DOHH2 (cell line): ENCODE measurements at regions not wholly inside any gene's neighbourhood (a gene's known extent, or its start where the extent isn't known, plus 50 kb on each side); places are given as distances from the start of the nearest gene placed in this dataset.

Experiments
- H3F3A ChIP-seq: fragments of 200-600 bp; sonication (generic), shearing (Covaris generic); 2 replicates; pipeline ENCODE4 v1.6.0; 2016; ENCODE audit warnings: antibody characterized with exemption, mild to moderate bottlenecking; ENCODE audit not compliant: control insufficient read depth, insufficient read depth
- H3K27ac ChIP-seq: fragments of 200-600 bp; sonication (generic); 2 replicates; pipeline ENCODE4 v1.5.1; 2014; ENCODE audit warnings: low read depth, mild to moderate bottlenecking, low read length, moderate library complexity
- H3K27me3 ChIP-seq: fragments of 200-600 bp; sonication (generic); 2 replicates; pipeline ENCODE4 v1.6.1; 2014; ENCODE audit warnings: mild to moderate bottlenecking, low read length, mixed read lengths; ENCODE audit not compliant: control insufficient read depth
- H3K36me3 ChIP-seq: fragments of 200-600 bp; sonication (generic); 2 replicates; pipeline ENCODE4 v1.6.1; 2014; ENCODE audit warnings: mild to moderate bottlenecking, low read length, moderate library complexity, mixed read lengths; ENCODE audit not compliant: control insufficient read depth
- H3K4me1 ChIP-seq: fragments of 200-600 bp; sonication (generic); 2 replicates; pipeline ENCODE4 v1.6.1; 2014; ENCODE audit warnings: mild to moderate bottlenecking, low read length, mixed read lengths; ENCODE audit not compliant: control insufficient read depth
- H3K4me2 ChIP-seq: fragments of 200-600 bp; sonication (generic); 2 replicates; pipeline ENCODE4 v1.6.0; 2014; ENCODE audit warnings: mild to moderate bottlenecking, low read length, moderate library complexity
- H3K4me3 ChIP-seq: fragments of 200-600 bp; sonication (generic); 2 replicates; pipeline ENCODE4 v1.5.1; 2014; ENCODE audit warnings: mild to moderate bottlenecking, low read length, mixed read lengths
- H3K79me2 ChIP-seq: fragments of 200-600 bp; sonication (generic); 2 replicates; pipeline ENCODE4 v1.6.1; 2014; ENCODE audit warnings: mild to moderate bottlenecking, low read length, mixed read lengths; ENCODE audit not compliant: control insufficient read depth
- H3K9me2 ChIP-seq: fragments of 200-600 bp; sonication (generic); replicated peaks from 2 replicates; pipeline ENCODE4 v1.6.1; 2014; ENCODE audit warnings: mild to moderate bottlenecking, low read length, mixed read lengths; ENCODE audit not compliant: control insufficient read depth
- H3K9me3 ChIP-seq: fragments of 200-600 bp; sonication (generic); 2 replicates; pipeline ENCODE4 v1.6.1; 2014; ENCODE audit warnings: antibody characterized with exemption, low read length, mixed read lengths; ENCODE audit not compliant: control insufficient read depth, insufficient read depth
- H4K20me1 ChIP-seq: fragments of 200-600 bp; sonication (generic); 2 replicates; pipeline ENCODE4 v1.6.0; 2014; ENCODE audit warnings: low read depth, mild to moderate bottlenecking, antibody characterized with exemption, low read length, moderate library complexity; ENCODE audit not compliant: control insufficient read depth, insufficient read depth
- CTCF ChIP-seq: fragments of 200-600 bp; sonication (generic); IDR thresholded peaks from one replicate; pipeline ENCODE4 v1.5.1; 2014; ENCODE audit warnings: antibody characterized with exemption, mild to moderate bottlenecking, low read depth, low read length; ENCODE audit not compliant: poor library complexity, severe bottlenecking
- EZH2phosphoT487 ChIP-seq: fragments of 200-600 bp; sonication (generic); IDR thresholded peaks from 2 replicates; pipeline ENCODE4 v1.6.1; 2017; ENCODE audit warnings: borderline replicate concordance, mild to moderate bottlenecking, antibody characterized with exemption, low read length, moderate library complexity, mixed read lengths

- H4K20me1 ChIP-seq = no peaks in the 10 kb centered on the region
- H3F3A ChIP-seq = no peaks in the 10 kb centered on the region
- no peaks in the 10 kb centered on the region for H3K9me2 ChIP-seq
- H3K4me1 ChIP-seq = no peaks in the 10 kb centered on the region
- H3K4me3 ChIP-seq = no peak overlapping the region
- no peaks in the 10 kb centered on the region for H3K27me3 ChIP-seq
- H3K9me3 ChIP-seq = no peaks in the 10 kb centered on the region
- H3K36me3 ChIP-seq = no peaks in the 10 kb centered on the region
- no peak overlapping the region for H3K4me2 ChIP-seq
- H3K27ac ChIP-seq = no peak overlapping the region
- no peaks in the 10 kb centered on the region for H3K79me2 ChIP-seq
- TF ChIP-seq CTCF (no peak), EZH2phosphoT487 (no peak)
Measured at GRCh38 chr1:57901208-57901919, 477.5 kb upstream of the DAB1 start.

- H3K9me3 ChIP-seq = no peaks in the 10 kb centered on the region
- H3K4me3 ChIP-seq = no peak overlapping the region
- H3K9me2 ChIP-seq = no peaks in the 10 kb centered on the region
- H3K27ac ChIP-seq = no peak overlapping the region
- no peaks in the 10 kb centered on the region for H3K36me3 ChIP-seq
- H4K20me1 ChIP-seq = no peaks in the 10 kb centered on the region
- H3K4me1 ChIP-seq = no peaks in the 10 kb centered on the region
- TF ChIP-seq CTCF (no peak), EZH2phosphoT487 (no peak)
- H3K4me2 ChIP-seq = no peak overlapping the region
- H3K79me2 ChIP-seq = no peaks in the 10 kb centered on the region
- H3F3A ChIP-seq = no peaks in the 10 kb centered on the region
- no peaks in the 10 kb centered on the region for H3K27me3 ChIP-seq
Measured at GRCh38 chr1:57898531-57898930, 474.7 kb upstream of the DAB1 start.

GRCh38 chr1:57897581-57897980, 473.7 kb upstream of the DAB1 start:
- Histone ChIP-seq H3K4me2 (no peak overlapping the region), H3K27ac (no peak overlapping the region), H3F3A (no peaks in the 10 kb centered on the region), H3K36me3 (no peaks in the 10 kb centered on the region), H3K79me2 (no peaks in the 10 kb centered on the region), H3K4me1 (no peaks in the 10 kb centered on the region), H3K9me3 (no peaks in the 10 kb centered on the region), H3K9me2 (no peaks in the 10 kb centered on the region), H3K4me3 (no peak overlapping the region), H4K20me1 (no peaks in the 10 kb centered on the region), H3K27me3 (no peaks in the 10 kb centered on the region)
- TF ChIP-seq CTCF = no peak
- TF ChIP-seq EZH2phosphoT487 = no peak
